NCI-H510A (cell line): ENCODE measurements at regions not wholly inside any gene's neighbourhood (a gene's known extent, or its start where the extent isn't known, plus 50 kb on each side); places are given as distances from the start of the nearest gene placed in this dataset.
A peak's percentile ranks its signal among the peaks of the same experiment; 100 is the strongest.
"Not testable (repeated sequence)": the region's sequence is repeated elsewhere in the genome, so short reads cannot be mapped to it uniquely, and the experiment has no call there.

Experiments
- DNase-seq: peaks from one replicate; lab custom pipeline; 2025; lab: John Stamatoyannopoulos, UW

DNA sequence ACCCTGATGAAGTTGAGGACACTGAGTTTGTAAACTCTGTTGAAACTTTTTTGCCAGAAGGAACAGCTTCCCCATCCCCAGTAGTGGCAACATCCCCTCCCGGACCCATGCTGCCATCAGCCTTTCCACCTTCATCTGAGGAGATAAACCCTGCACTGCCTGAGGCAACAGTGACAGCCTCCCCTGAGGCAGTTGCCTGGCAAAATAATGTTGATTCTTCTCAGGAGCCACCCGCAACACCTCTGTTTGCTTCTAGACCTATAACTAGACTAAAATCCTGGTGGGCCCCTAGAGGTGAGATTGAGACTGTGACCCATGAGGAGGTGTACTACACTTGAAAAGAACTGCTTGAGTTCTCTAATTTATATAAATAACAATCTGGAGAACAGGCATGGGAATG, 597.6 kb upstream of the NR3C2 start:
- DNase-seq: not testable (repeated sequence)

DNA sequence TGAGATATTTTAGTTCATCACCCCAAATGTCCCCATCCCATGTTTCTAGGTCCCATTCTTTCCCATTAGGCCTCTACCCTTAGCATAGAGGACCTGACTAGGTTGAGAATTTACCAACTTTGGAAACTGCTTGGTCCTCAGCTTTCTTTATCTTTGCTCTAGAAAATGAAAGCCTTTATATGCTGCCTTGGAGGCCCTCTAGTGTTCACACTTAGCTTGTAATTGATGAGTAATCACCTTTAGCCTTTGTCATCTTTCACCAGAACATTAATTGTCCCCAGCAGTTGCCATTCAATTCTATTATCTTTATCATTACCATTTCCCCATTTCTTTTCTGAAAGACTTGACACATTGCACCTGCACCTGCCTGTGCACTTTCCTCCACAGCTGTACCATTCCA, 589.2 kb upstream of the NR3C2 start:
- DNase-seq: no peak

DNA sequence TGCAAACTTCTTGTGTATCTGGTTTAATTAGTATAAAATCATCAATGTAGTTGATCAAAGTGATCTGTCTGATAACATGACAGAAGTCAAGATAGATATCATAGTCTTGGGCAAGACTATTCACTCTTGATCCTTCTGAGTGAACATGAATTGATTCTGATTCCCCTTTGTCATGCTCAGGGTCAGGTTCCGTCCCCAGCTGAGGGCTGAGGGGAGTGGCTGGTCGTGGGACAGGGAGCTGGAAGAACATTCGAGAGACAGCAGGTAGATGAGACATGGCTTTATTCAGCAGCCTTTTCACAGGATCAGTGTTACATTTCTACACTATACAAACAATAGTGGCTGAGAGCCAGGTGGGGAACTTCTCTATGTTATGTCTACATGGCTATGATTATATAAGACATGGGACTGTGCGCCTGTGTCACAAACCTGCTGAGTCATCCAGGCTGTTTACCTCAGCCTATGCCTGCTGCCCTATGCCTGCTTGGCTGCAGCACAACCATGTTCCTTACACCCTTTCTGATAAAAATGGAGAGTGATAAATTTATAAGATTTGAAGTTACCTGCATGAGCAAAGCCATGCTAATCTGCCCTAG, 586.9 kb upstream of the NR3C2 start:
- DNase-seq: peak; percentile 4

DNA sequence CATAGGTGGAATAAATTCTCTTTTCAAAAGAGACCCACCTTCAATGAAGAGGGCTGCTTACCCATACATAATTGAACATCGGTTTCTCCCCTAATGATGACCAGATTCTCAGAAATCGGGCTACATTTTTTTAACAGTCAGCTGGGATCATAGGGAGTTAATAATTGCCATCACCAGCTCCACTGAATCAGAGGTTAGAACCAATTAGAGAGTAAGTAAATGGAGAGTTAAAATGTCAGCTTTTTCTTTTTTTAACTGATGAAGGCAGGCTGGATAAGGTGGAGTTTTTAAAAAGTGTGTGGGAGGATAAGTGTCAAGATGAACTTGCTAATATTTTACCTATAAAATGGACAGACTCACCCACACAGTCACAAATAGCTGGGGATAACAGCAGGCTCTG, 584.5 kb upstream of the NR3C2 start:
- no peak for DNase-seq

- no peak for DNase-seq
These were observed 575.0 kb upstream of the NR3C2 start for GRCh38 chr4:149017002-149017734.

DNA sequence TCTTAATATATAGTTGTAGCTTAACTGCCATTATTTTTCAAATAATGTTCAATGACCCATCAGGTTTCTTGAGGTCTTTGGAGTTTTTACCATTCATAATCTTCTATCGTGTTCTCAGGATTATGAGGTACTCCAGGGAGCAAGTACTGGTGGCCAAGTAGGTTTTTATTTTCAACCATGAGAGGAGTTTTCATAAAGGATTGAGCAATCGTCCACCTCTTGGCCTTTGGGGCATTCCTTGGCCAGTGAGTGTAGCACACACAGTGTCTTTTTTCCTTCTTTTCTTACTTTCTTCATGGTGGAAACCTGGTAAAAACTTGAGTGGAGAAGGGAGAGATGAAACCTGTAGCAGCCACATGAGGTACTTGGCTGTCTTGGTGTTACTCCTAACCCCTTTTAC, 567.0 kb upstream of the NR3C2 start:
- no peak for DNase-seq

DNA sequence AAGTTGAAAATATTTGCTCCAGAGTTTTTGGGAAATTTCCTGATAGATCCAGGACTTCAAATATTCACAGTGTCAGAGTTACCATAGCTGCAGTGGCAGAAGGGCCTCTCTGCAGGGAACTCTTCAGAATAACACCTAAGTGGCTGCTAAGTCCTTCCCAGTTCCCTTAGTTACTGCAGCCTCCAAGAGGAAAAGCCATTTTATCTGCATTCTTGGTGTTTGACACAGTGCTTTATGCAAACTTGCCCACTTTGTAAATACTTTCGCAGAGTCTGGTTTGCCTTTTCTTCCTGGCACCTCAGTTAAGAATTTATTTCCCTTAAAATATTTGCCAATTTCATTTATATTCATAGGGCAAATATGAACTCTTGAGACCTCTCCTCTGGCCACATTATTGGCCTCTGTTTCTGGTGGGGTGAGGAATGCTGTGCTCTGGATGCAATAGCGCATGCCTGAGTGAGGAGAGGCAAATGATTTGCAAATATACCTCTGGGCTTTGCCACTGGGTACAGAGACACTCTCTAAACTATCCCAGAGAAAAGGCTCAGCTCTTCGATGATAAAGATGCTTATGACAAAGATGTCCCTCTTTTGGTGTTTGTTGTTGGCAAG, 566.3 kb upstream of the NR3C2 start:
- DNase-seq: no peak

GRCh38 chr4:149005191-149005590, 563.0 kb upstream of the NR3C2 start:
- DNase-seq: no peak

- no peak for DNase-seq
These were observed 557.7 kb upstream of the NR3C2 start for GRCh38 chr4:148999924-149000323.

GRCh38 chr4:148998719-148999118, 556.5 kb upstream of the NR3C2 start:
- DNase-seq: no peak

DNA sequence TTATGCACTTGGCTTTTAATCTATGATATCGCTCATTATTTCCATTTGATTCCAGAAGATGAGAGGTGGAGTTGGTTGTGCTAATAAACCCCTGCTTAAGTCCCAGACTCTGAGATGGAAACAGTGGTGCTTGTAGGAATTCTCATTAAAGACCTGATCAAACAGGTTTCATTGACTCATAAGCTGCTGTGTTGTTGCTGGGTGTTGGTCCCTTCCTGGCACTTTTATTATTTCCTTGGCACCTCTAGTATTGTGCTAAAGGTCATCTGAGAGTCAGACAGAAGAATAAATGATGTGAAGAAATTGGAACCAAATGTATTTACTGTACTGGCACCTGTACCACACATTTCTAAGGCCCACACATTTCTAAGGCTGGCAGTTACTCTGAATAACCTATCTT, 544.7 kb upstream of the NR3C2 start:
- DNase-seq: no peak

GRCh38 chr4:148984951-148985350, 542.7 kb upstream of the NR3C2 start:
- no peak for DNase-seq

DNA sequence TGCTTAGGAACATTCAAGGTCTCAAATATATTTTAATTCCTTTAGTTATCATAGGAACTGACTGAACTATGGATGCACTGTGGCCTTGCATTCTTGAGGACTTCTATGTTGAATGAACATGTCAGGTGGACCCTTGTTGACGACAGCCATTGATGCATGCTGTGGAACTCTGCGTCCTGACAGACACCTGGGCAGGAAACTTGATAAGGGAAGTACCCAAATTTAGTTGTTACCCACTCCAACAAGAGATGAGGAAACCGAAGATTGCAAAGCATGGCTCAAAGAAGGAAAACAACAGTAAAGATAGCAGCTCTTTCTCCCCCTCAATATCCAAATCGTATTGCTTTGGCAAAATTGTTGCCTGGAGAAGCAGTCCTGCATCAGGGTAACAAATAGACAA, 540.0 kb upstream of the NR3C2 start:
- DNase-seq: no peak

DNA sequence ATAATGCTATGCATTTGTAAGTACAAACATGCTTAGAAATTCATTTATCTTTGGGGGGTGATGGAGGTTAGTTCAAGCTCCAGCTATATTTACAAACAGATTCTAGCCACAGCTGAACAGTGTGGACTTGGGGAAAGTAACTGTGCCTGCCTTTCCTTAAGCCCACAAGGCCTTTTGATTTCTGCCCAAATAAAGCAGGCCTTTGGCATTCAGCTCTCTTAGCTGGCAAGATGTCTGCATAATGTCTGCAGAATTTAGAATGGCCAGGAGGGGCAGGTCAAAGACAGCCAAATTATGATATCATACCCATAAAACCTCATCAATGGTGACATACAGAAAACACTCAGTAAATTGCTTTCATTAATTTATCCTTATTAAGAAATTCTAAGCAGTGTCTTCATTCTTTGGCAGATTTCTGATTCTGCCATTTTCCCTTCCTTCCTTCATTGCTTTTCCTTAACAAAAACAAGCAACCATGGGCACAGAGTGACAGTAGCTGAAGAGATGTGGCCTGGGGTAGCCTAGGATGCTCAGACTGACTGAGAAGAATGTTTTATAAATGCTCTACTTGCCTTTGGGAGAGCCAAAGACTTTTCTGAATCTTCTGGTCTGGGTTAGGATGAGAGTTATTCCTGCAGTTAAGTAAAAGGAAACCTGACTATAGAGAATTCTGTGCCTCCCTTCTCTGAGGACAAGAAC, 538.7 kb upstream of the NR3C2 start:
- no peak for DNase-seq

GRCh38 chr4:148978301-148978700, 536.1 kb upstream of the NR3C2 start:
- no peak for DNase-seq

- no peak for DNase-seq
These were observed 533.2 kb upstream of the NR3C2 start for GRCh38 chr4:148975464-148975863.

- DNase-seq: no peak
These were observed 522.9 kb upstream of the NR3C2 start for GRCh38 chr4:148965080-148965479.

- DNase-seq: no peak
These were observed 522.2 kb upstream of the NR3C2 start for GRCh38 chr4:148964456-148964855.

DNA sequence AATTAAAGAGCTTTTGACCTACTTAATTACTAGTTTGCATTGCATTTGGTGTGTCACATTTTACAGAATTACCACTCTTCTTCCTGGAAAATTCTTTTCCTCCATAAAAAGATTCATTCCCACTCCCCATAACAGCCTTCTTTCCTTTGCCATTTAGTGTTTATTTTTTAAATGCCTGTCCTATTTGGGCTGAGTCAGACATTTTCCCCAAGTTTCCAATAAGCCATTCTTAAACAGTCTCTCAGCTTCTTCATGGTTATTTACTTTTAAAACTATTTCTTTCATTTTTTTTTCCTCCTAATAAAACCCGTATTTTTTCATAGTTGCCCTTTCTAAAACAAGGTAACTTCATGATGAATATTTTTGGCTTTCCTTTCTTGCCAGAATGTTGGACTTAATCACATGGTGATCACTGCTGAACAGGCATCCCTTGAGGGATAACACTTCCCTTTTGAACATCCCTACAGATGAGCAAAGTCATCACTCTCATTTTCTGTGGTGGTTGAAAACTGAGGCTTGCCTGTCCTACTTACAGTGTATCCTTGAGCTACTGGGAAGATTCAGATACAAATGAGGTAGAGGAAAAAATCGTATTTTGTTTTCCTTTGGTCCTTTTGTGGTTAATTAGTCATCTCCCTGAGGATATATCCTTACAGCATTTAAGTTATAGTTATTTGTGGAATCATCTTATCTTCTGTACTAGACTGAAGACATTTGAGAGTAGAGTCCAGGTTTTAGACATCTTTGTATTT, 520.5 kb upstream of the NR3C2 start:
- DNase-seq: no peak

- no peak for DNase-seq
These were observed 519.3 kb upstream of the NR3C2 start for GRCh38 chr4:148961526-148961925.

- no peak for DNase-seq
These were observed 516.1 kb upstream of the NR3C2 start for GRCh38 chr4:148958317-148958716.

- no peak for DNase-seq
These were observed 513.5 kb upstream of the NR3C2 start for GRCh38 chr4:148955564-148956297.
